ENCODE measurements at regions not wholly inside any gene's neighbourhood (a gene's known extent, or its start where the extent isn't known, plus 50 kb on each side); places are given as distances from the start of the nearest gene placed in this dataset.

GRCh38 chr12:3959799-3960560 is 86.8 kb upstream of the PARP11 start:
- WGBS, 2 donors, result 60 to 84% methylated on average over 7 to 10 of the region's 10 CpGs
- DNase-seq, result no peak

GRCh38 chr12:3958534-3958933 is 85.3 kb upstream of the PARP11 start:
- Histone ChIP-seq H3K27me3 (peaks cover 0 to 20% (median 0%) of the 10 kb centered on the region in 4 donors), H3K4me1 (no peaks in the 10 kb centered on the region), H3K9me3 (no peaks in the 10 kb centered on the region), H3K27ac (no peak overlapping the region), H3K36me3 (no peaks in the 10 kb centered on the region), H3K4me3 (no peak overlapping the region)
- intact Hi-C loops (cut with DNase I), result no loop called here
- no peak for TF ChIP-seq CTCF (IDR thresholded peaks at IDR 0.05)
- TF ChIP-seq POLR2A (IDR thresholded peaks at IDR 0.05), result no peak
- no peak for DNase-seq
- 71 to 75% methylated on average over 6 of the region's 6 CpGs for WGBS, 2 donors

More at GRCh38 chr12:3959799-3960560, 86.8 kb upstream of the PARP11 start:
- H3K4me3 ChIP-seq, result no peak overlapping the region
- no peaks in the 10 kb centered on the region for H3K36me3 ChIP-seq
- no peak overlapping the region for H3K27ac ChIP-seq
- no peaks in the 10 kb centered on the region for H3K4me1 ChIP-seq
- no peaks in the 10 kb centered on the region for H3K9me3 ChIP-seq
- intact Hi-C loops (cut with DNase I), result no loop called here
- TF ChIP-seq CTCF (IDR thresholded peaks at IDR 0.05) (no peak), POLR2A (IDR thresholded peaks at IDR 0.05) (no peak)
- H3K27me3 ChIP-seq, result peaks cover 0 to 21% (median 0%) of the 10 kb centered on the region in 4 donors

- no peak for TF ChIP-seq POLR2A (IDR thresholded peaks at IDR 0.05)
- no peak for TF ChIP-seq CTCF (IDR thresholded peaks at IDR 0.05)
- intact Hi-C loops (cut with DNase I), result no loop called here
- Histone ChIP-seq H3K27ac (no peak overlapping the region), H3K36me3 (no peaks in the 10 kb centered on the region), H3K27me3 (peaks cover 0 to 32% (median 0%) of the 10 kb centered on the region in 4 donors), H3K9me3 (no peaks in the 10 kb centered on the region), H3K4me1 (no peaks in the 10 kb centered on the region), H3K4me3 (no peak overlapping the region)
- WGBS, 2 donors, result 45 to 68% methylated on average over 23 of the region's 23 CpGs
- no peak for DNase-seq
Measured at GRCh38 chr12:3951380-3952135, 78.4 kb upstream of the PARP11 start.

GRCh38 chr12:3950714-3951320 is 77.6 kb upstream of the PARP11 start:
- whole genome bisulfite sequencing, 2 donors, result 66 to 71% methylated on average over 7 of the region's 7 CpGs
- no peak overlapping the region for H3K4me3 ChIP-seq
- DNase-seq, result no peak
- no peaks in the 10 kb centered on the region for H3K36me3 ChIP-seq
- H3K27me3 ChIP-seq, result peaks cover 0 to 33% (median 0%) of the 10 kb centered on the region in 4 donors
- H3K4me1 ChIP-seq, result no peaks in the 10 kb centered on the region
- intact Hi-C loops (cut with DNase I), result no loop called here
- H3K27ac ChIP-seq, result no peak overlapping the region
- H3K9me3 ChIP-seq, result no peaks in the 10 kb centered on the region
- TF ChIP-seq POLR2A (IDR thresholded peaks at IDR 0.05) (no peak), CTCF (IDR thresholded peaks at IDR 0.05) (no peak)

GRCh38 chr12:3947781-3948180 is 74.6 kb upstream of the PARP11 start:
- H3K4me1 ChIP-seq, result no peaks in the 10 kb centered on the region
- H3K4me3 ChIP-seq, result no peak overlapping the region
- H3K27ac ChIP-seq, result no peak overlapping the region
- no peaks in the 10 kb centered on the region for H3K36me3 ChIP-seq
- H3K27me3 ChIP-seq, result peaks cover 0 to 43% (median 0%) of the 10 kb centered on the region in 4 donors
- intact Hi-C loops (cut with DNase I), result no loop called here
- TF ChIP-seq CTCF (IDR thresholded peaks at IDR 0.05), result no peak
- TF ChIP-seq POLR2A (IDR thresholded peaks at IDR 0.05), result no peak
- 48 to 58% methylated on average over 5 of the region's 5 CpGs for WGBS, 2 donors
- no peaks in the 10 kb centered on the region for H3K9me3 ChIP-seq
- DNase-seq, result no peak
